G401 (cell line): ENCODE measurements at regions not wholly inside any gene's neighbourhood (a gene's known extent, or its start where the extent isn't known, plus 50 kb on each side); places are given as distances from the start of the nearest gene placed in this dataset.
A peak's percentile ranks its signal among the peaks of the same experiment; 100 is the strongest.

Experiments
- DNase-seq: peaks from one replicate; pipeline ENCODE4 v3.0.0-alpha.2; 2015; ENCODE audit warnings: low spot score
- in situ Hi-C: cut with HindIII; loops from 2 replicates; pipeline ENCODE4 v1.10.0; 2016; ENCODE audit warnings: low sequenced_read_pairs, mixed read lengths

- in situ Hi-C loops, result no loop called here
- peak; percentile 83 for DNase-seq
Measured at GRCh38 chr1:83626603-83627002, 372.3 kb downstream of the TTLL7 start.

GRCh38 chr1:83625646-83626045, 373.3 kb downstream of the TTLL7 start:
- in situ Hi-C loops, result no loop called here
- no peak for DNase-seq

GRCh38 chr1:83620016-83620415, 378.9 kb downstream of the TTLL7 start:
- no peak for DNase-seq
- in situ Hi-C loops, result no loop called here

GRCh38 chr1:83619170-83619896, 379.6 kb downstream of the TTLL7 start:
- no peak for DNase-seq
- in situ Hi-C loops, result no loop called here

GRCh38 chr1:83617883-83618282, 381.0 kb downstream of the TTLL7 start:
- no peak for DNase-seq
- in situ Hi-C loops, result no loop called here

GRCh38 chr1:83615370-83615769, 383.6 kb downstream of the TTLL7 start:
- DNase-seq, result no peak
- in situ Hi-C loops, result no loop called here

- in situ Hi-C loops, result no loop called here
- DNase-seq, result no peak
Measured at GRCh38 chr1:83606416-83606955, 392.4 kb downstream of the TTLL7 start.

- no peak for DNase-seq
- in situ Hi-C loops, result no loop called here
Measured at GRCh38 chr1:83596331-83596730, 402.6 kb downstream of the TTLL7 start.

- DNase-seq, result no peak
- in situ Hi-C loops, result no loop called here
Measured at GRCh38 chr1:83593073-83593472, 405.9 kb downstream of the TTLL7 start.

GRCh38 chr1:83588140-83588539, 410.8 kb downstream of the TTLL7 start:
- no peak for DNase-seq
- in situ Hi-C loops, result no loop called here

- in situ Hi-C loops, result no loop called here
- DNase-seq, result no peak
Measured at GRCh38 chr1:83583351-83584014, 415.4 kb downstream of the TTLL7 start.

- DNase-seq, result no peak
- in situ Hi-C loops, result no loop called here
Measured at GRCh38 chr1:83581747-83582146, 417.2 kb downstream of the TTLL7 start.

- DNase-seq, result no peak
- in situ Hi-C loops, result no loop called here
Measured at GRCh38 chr1:83574791-83575190, 424.1 kb downstream of the TTLL7 start.

- in situ Hi-C loops, result no loop called here
- DNase-seq, result no peak
Measured at GRCh38 chr1:83573776-83574175, 425.2 kb downstream of the TTLL7 start.

GRCh38 chr1:83571536-83571935, 427.4 kb downstream of the TTLL7 start:
- in situ Hi-C loops, result no loop called here
- DNase-seq, result no peak

- in situ Hi-C loops, result no loop called here
- no peak for DNase-seq
Measured at GRCh38 chr1:83561346-83561745, 437.6 kb downstream of the TTLL7 start.

GRCh38 chr1:83559129-83559840, 439.6 kb downstream of the TTLL7 start:
- in situ Hi-C loops, result no loop called here
- DNase-seq, result no peak

- no peak for DNase-seq
- in situ Hi-C loops, result no loop called here
Measured at GRCh38 chr1:83555871-83556270, 443.1 kb downstream of the TTLL7 start.

GRCh38 chr1:83554174-83554573, 444.8 kb downstream of the TTLL7 start:
- no peak for DNase-seq
- in situ Hi-C loops, result no loop called here

GRCh38 chr1:83552820-83553219, 446.1 kb downstream of the TTLL7 start:
- no peak for DNase-seq
- in situ Hi-C loops, result no loop called here
